IMR-90 (cell line): ENCODE measurements at regions not wholly inside any gene's neighbourhood (a gene's known extent, or its start where the extent isn't known, plus 50 kb on each side); places are given as distances from the start of the nearest gene placed in this dataset.

Experiments
- ATAC-seq: fragments of 200-7000 bp; cut with Tn5 transposase; 2 replicates; pipeline ENCODE4 v1.9.1; 2020; ENCODE audit warnings: low read depth, mild to moderate bottlenecking, moderate library complexity
- BruUV-seq: library from RNA; stranded (reverse); fragments of 400-500 nt; replicated peaks from 2 replicates; lab custom pipeline; 2021; lab: Mats Ljungman, UMichigan
- CTCF ChIA-PET: fragments of 300-600 bp; formaldehyde crosslinking; extraction: SDS; loops from one replicate; lab custom pipeline; 2021; ENCODE audit warnings: antibody characterized with exemption; lab: Yijun Ruan, JAX
- POLR2A ChIA-PET: fragments of 300-600 bp; sonication (Branson Sonifier 250); formaldehyde crosslinking; loops from one replicate; lab custom pipeline; 2022; ENCODE audit warnings: antibody characterized with exemption; ENCODE audit not compliant: unreplicated experiment; lab: Charles Lee
- DNase-seq: peaks from one replicate; pipeline ENCODE4 v3.0.0; 2013
- H2AFZ ChIP-seq: replicated peaks from 2 replicates; pipeline ENCODE3; 2013; ENCODE audit warnings: low read length, mild to moderate bottlenecking; ENCODE audit not compliant: poor library complexity
- H2AK5ac ChIP-seq: 2 replicates; pipeline ENCODE4 v1.6.1; 2013; ENCODE audit warnings: low read depth, low read length, inconsistent platforms
- H2AK9ac ChIP-seq: replicated peaks from 2 replicates; pipeline ENCODE3; 2013; ENCODE audit warnings: mild to moderate bottlenecking, low read depth, low read length, moderate library complexity; ENCODE audit not compliant: poor library complexity
- H2BK120ac ChIP-seq: 2 replicates; pipeline ENCODE4 v1.6.1; 2013; ENCODE audit warnings: low read depth, low read length, inconsistent platforms
- H2BK15ac ChIP-seq: 3 replicates; pipeline ENCODE4 v1.6.1; 2013; ENCODE audit warnings: low read depth, low read length, inconsistent platforms
- H2BK20ac ChIP-seq: 2 replicates; pipeline ENCODE4 v1.6.1; 2013; ENCODE audit warnings: low read depth, mild to moderate bottlenecking, inconsistent platforms, low read length, moderate library complexity
- H2BK5ac ChIP-seq: 2 replicates; pipeline ENCODE4 v1.6.1; 2013; ENCODE audit warnings: mild to moderate bottlenecking, low read depth, low read length, inconsistent platforms; ENCODE audit not compliant: poor library complexity, severe bottlenecking
- H3K14ac ChIP-seq: replicated peaks from 2 replicates; pipeline ENCODE4 v1.6.1; 2013; ENCODE audit warnings: low read depth, low read length, inconsistent platforms
- H3K18ac ChIP-seq: 2 replicates; pipeline ENCODE4 v1.6.1; 2013; ENCODE audit warnings: low read depth, low read length, control low read depth
- H3K23ac ChIP-seq: 2 replicates; pipeline ENCODE4 v1.6.1; 2013; ENCODE audit warnings: low read depth, low read length, inconsistent platforms
- H3K27ac ChIP-seq: 2 replicates; pipeline ENCODE4 v1.5.1; 2013; ENCODE audit warnings: mild to moderate bottlenecking, control low read depth, low read length; ENCODE audit not compliant: insufficient read depth
- H3K27me3 ChIP-seq: 2 replicates; pipeline ENCODE4 v1.6.1; 2013; ENCODE audit warnings: low read length; ENCODE audit not compliant: control insufficient read depth, insufficient read depth
- H3K36me3 ChIP-seq: 2 replicates; pipeline ENCODE4 v1.6.1; 2013; ENCODE audit warnings: low read length, mixed read lengths; ENCODE audit not compliant: control insufficient read depth, insufficient read depth
- H3K4ac ChIP-seq: 2 replicates; pipeline ENCODE4 v1.6.1; 2013; ENCODE audit warnings: low read depth, low read length, inconsistent platforms
- H3K4me1 ChIP-seq: 2 replicates; pipeline ENCODE4 v1.6.1; 2013; ENCODE audit warnings: low read length, mixed read lengths; ENCODE audit not compliant: control insufficient read depth, insufficient read depth
- H3K4me2 ChIP-seq: 2 replicates; pipeline ENCODE4 v1.6.1; 2013; ENCODE audit warnings: low read depth, mild to moderate bottlenecking, control low read depth, low read length, moderate library complexity
- H3K4me3 ChIP-seq: 2 replicates; pipeline ENCODE4 v1.5.1; 2013; ENCODE audit warnings: low read depth, mild to moderate bottlenecking, control low read depth, low read length, moderate library complexity; ENCODE audit not compliant: insufficient read depth
- H3K56ac ChIP-seq: 2 replicates; pipeline ENCODE4 v1.6.1; 2013; ENCODE audit warnings: low read length, inconsistent platforms; ENCODE audit not compliant: insufficient read depth; ENCODE audit errors: extremely low read depth
- H3K79me1 ChIP-seq, 2 experiments: 2 replicates each; pipeline ENCODE4 v1.6.1; 2013; ENCODE audit warnings: low read length in 2 of 2, inconsistent platforms in 1 of 2, low read depth in 1 of 2
- H3K9ac ChIP-seq: 2 replicates; pipeline ENCODE4 v1.6.1; 2013; ENCODE audit warnings: low read depth, low read length, control low read depth
- H3K9me1 ChIP-seq: 2 replicates; pipeline ENCODE4 v1.6.1; 2013; ENCODE audit warnings: low read length, inconsistent platforms; ENCODE audit not compliant: insufficient read depth
- H3K9me3 ChIP-seq: 2 replicates; pipeline ENCODE4 v1.6.1; 2013; ENCODE audit warnings: low read length; ENCODE audit not compliant: control insufficient read depth, insufficient read depth
- H4K20me1 ChIP-seq: 2 replicates; pipeline ENCODE4 v1.6.1; 2013; ENCODE audit warnings: low read length, inconsistent platforms; ENCODE audit not compliant: insufficient read depth
- H4K5ac ChIP-seq: 2 replicates; pipeline ENCODE4 v1.6.1; 2013; ENCODE audit warnings: mild to moderate bottlenecking, low read depth, low read length, control low read depth
- H4K8ac ChIP-seq, 2 experiments: 2 replicates each; pipeline ENCODE4 v1.6.1; 2013; ENCODE audit warnings: low read depth in 2 of 2, low read length in 2 of 2, control low read depth in 1 of 2, inconsistent platforms in 1 of 2
- H4K91ac ChIP-seq: 2 replicates; pipeline ENCODE4 v1.6.1; 2013; ENCODE audit warnings: low read depth, low read length, inconsistent platforms; ENCODE audit not compliant: insufficient read depth
- BHLHE40 ChIP-seq: fragments of 150-350 bp; IDR thresholded peaks from 2 replicates; pipeline ENCODE4 v1.6.1; 2016; ENCODE audit warnings: mild to moderate bottlenecking, low read depth, low read length
- CEBPB ChIP-seq: IDR thresholded peaks from 2 replicates; pipeline ENCODE4 v1.6.1; 2012; ENCODE audit warnings: low read depth, low read length, improper control_type of control experiment
- CHD1 ChIP-seq: IDR thresholded peaks from 2 replicates; pipeline ENCODE4 v1.6.1; 2012; ENCODE audit warnings: low read depth, low read length, improper control_type of control experiment
- CTCF ChIP-seq: conservative IDR thresholded peaks from 2 replicates; pipeline ENCODE4 v1.5.1; 2012; ENCODE audit warnings: mild to moderate bottlenecking, low read depth, low read length, improper control_type of control experiment
- ELK1 ChIP-seq: fragments of 150-350 bp; IDR thresholded peaks from 2 replicates; pipeline ENCODE4 v1.6.1; 2016; ENCODE audit warnings: low read depth, mild to moderate bottlenecking, low read length, moderate library complexity, borderline replicate concordance
- FOS ChIP-seq: fragments of 150-350 bp; IDR thresholded peaks from 2 replicates; pipeline ENCODE4 v1.6.1; 2016; ENCODE audit warnings: low read depth, low read length
- MXI1 ChIP-seq: IDR thresholded peaks from 2 replicates; pipeline ENCODE4 v1.6.1; 2012; ENCODE audit warnings: low read depth, mild to moderate bottlenecking, low read length, moderate library complexity, borderline replicate concordance
- NFE2L2 ChIP-seq: fragments of 150-350 bp; IDR thresholded peaks from 2 replicates; pipeline ENCODE4 v1.6.1; 2016; ENCODE audit warnings: low read depth, mild to moderate bottlenecking, low read length
- RAD21 ChIP-seq: IDR thresholded peaks from 2 replicates; pipeline ENCODE4 v1.6.1; 2012; ENCODE audit warnings: low read length, improper control_type of control experiment
- SMC3 ChIP-seq: fragments of 150-350 bp; IDR thresholded peaks from 2 replicates; pipeline ENCODE4 v1.6.1; 2016; ENCODE audit warnings: low read depth, mild to moderate bottlenecking, antibody characterized with exemption, low read length, moderate library complexity
- USF2 ChIP-seq: fragments of 150-350 bp; IDR thresholded peaks from 2 replicates; pipeline ENCODE4 v1.6.1; 2017; ENCODE audit warnings: mild to moderate bottlenecking, antibody characterized with exemption, low read length, low read depth
- WGBS, 2 experiments: methylation state at CpG; one replicate each; pipeline versions ENCODE4 v1.1.5 to v1.1.7; 2013; ENCODE audit warnings: missing lambda C conversion rate in 2 of 2; ENCODE audit not compliant: insufficient read length in 1 of 2; ENCODE audit errors: extremely low coverage in 2 of 2; 5-methylcytosine and 5-hydroxymethylcytosine counted together
- dilution Hi-C: fragments of 300-500 bp; cut with HindIII; formaldehyde crosslinking; loops from one replicate; pipeline ENCODE4 v1.14.3; 2018; ENCODE audit warnings: low sequenced_read_pairs; ENCODE audit not compliant: unreplicated experiment
- in situ Hi-C: fragments of 300-500 bp; cut with MboI; formaldehyde crosslinking; loops from 3 replicates; pipeline ENCODE4 v1.14.3; 2019; ENCODE audit warnings: low sequenced_read_pairs, inconsistent platforms, mixed read lengths
- intact Hi-C: fragments of 100-400 bp; cut with micrococcal nuclease; formaldehyde crosslinking; loops from 2 replicates; pipeline ENCODE4 v1.10.0; 2022

GRCh38 chr2:167697194-167697593, 550.2 kb downstream of the STK39 start:
- ATAC-seq, result no peak
- ChIA-PET CTCF (no interaction called here), POLR2A (no interaction called here)
- Histone ChIP-seq H2BK120ac (no peak overlapping the region), H2AK9ac (no peak overlapping the region), H2BK5ac (no peak overlapping the region), H3K36me3 (no peaks in the 10 kb centered on the region), H2BK20ac (no peak overlapping the region), H2AK5ac (no peak overlapping the region), H3K9me3 (no peaks in the 10 kb centered on the region), H3K23ac (no peak overlapping the region), H3K14ac (no peak overlapping the region), H4K91ac (no peak overlapping the region), H3K9me1 (no peaks in the 10 kb centered on the region), H3K4me1 (no peaks in the 10 kb centered on the region), H3K79me1 (no peaks in the 10 kb centered on the region), H3K9ac (no peak overlapping the region), H3K4ac (no peak overlapping the region), H2BK15ac (no peak overlapping the region), H3K4me2 (no peak overlapping the region), H3K27ac (no peak overlapping the region), H4K8ac (no peak overlapping the region), H3K27me3 (no peaks in the 10 kb centered on the region), H4K5ac (no peak overlapping the region), H3K18ac (no peak overlapping the region), H3K4me3 (no peak overlapping the region), H4K20me1 (no peaks in the 10 kb centered on the region), H3K56ac (no peak overlapping the region), H2AFZ (no peak overlapping the region)
- BruUV-seq, result no TSS peak
- dilution Hi-C loops (no loop called here), in situ Hi-C loops (loop anchor here (25.0 kb wide), 1 partner anchor 415 kb away; no protein-coding TSS in a partner anchor), intact Hi-C loops (no loop called here)
- WGBS, 2 experiments, result no CpG with 5 or more reads among the region's 1 CpG
- DNase-seq, result no peak
- TF ChIP-seq RAD21 (no peak), USF2 (no peak), BHLHE40 (no peak), ELK1 (no peak), CHD1 (no peak), SMC3 (no peak), NFE2L2 (no peak), FOS (no peak), CTCF (no peak), MXI1 (no peak), CEBPB (no peak)
